Activated CD4-positive, alpha-beta memory T cell treated with anti-CD3 and anti-CD28 coated beads for 36 hours (primary cell): ENCODE measurements at regions not wholly inside any gene's neighbourhood (a gene's known extent, or its start where the extent isn't known, plus 50 kb on each side); places are given as distances from the start of the nearest gene placed in this dataset.

Source experiments
- CTCF ChIA-PET: fragments of 350-600 bp; sonication (Branson Sonifier 250); formaldehyde crosslinking; loops from one replicate; lab custom pipeline; 2021; ENCODE audit warnings: antibody characterized with exemption, inconsistent platforms; lab: Charles Lee
- POLR2A ChIA-PET: fragments of 350-600 bp; sonication (Branson Sonifier 250); formaldehyde crosslinking; loops from one replicate; lab custom pipeline; 2021; ENCODE audit warnings: antibody characterized with exemption; lab: Charles Lee
- DNase-seq: peaks from one replicate; pipeline ENCODE4 v3.0.0-alpha.2; 2020
- H3K27ac Mint-ChIP-seq: one replicate; pipeline ENCODE4 v1.8.0; 2021; ENCODE audit warnings: mixed read lengths
- H3K27me3 Mint-ChIP-seq: one replicate; pipeline ENCODE4 v1.8.0; 2021; ENCODE audit warnings: mixed read lengths
- H3K36me3 Mint-ChIP-seq: one replicate; pipeline ENCODE4 v1.8.0; 2021; ENCODE audit warnings: mixed read lengths
- H3K4me1 Mint-ChIP-seq: one replicate; pipeline ENCODE4 v1.8.0; 2021; ENCODE audit warnings: low read depth, mixed read lengths
- H3K4me3 Mint-ChIP-seq: one replicate; pipeline ENCODE4 v1.8.0; 2021; ENCODE audit warnings: mild to moderate bottlenecking, mixed read lengths
- H3K9me3 Mint-ChIP-seq: one replicate; pipeline ENCODE4 v1.8.0; 2021; ENCODE audit warnings: mixed read lengths
- intact Hi-C: fragments of 100-400 bp; cut with micrococcal nuclease; formaldehyde crosslinking; loops from one replicate; pipeline ENCODE4 v1.15.1; 2023

DNA sequence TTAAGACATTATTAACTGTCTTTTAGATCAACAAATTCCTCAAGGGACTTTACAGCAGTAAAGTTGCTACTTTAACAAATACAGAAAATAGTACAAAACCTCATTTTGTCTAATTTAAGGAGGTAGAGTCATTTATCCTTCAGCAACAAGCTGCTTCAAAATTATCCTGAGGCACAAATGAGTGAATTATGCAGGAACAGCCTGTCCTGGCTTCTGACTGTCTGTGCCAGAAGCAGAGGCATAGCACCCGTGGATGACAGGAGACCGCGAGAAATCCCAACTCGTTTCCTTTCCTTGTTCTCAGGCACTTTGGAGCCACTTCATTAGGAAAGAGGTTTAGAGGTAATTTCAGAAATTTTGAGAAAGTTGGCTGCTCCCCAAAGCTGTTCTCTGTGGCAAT lies 549.2 kb upstream of the BTBD3 start:
- Mint-ChIP-seq H3K36me3 (no peaks in the 10 kb centered on the region), H3K4me3 (no peak overlapping the region), H3K27ac (no peak overlapping the region), H3K9me3 (no peaks in the 10 kb centered on the region), H3K27me3 (no peaks in the 10 kb centered on the region), H3K4me1 (no peaks in the 10 kb centered on the region)
- POLR2A ChIA-PET: no interaction called here
- CTCF ChIA-PET: no interaction called here
- DNase-seq: no peak
- intact Hi-C loops: no loop called here

DNA sequence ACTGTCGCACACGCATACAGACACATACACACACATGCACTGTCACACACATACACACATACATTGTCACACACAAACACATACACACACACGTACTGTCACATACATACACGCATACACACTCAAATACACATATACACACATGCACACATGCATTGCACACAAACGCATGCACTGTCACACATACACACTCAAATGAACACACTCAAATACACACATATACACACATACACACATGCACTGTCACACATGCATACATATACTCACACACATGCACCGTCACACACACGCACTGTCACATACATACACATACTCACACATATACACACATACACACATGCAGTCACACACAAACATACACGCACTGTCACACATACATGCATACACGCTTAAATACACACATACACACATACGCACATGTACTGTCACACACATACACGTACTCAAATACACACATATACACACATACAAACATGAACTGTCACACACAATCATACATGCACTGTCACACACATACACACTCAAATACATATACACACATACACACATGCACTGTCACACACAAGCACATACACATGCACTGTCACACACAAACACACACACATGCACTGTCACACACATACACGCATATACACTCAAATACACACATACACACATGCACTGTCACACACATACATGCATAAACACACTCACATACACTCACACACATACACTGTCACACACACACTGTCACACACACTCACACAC lies 548.6 kb upstream of the BTBD3 start:
- POLR2A ChIA-PET: no interaction called here
- DNase-seq: no peak
- Mint-ChIP-seq H3K9me3 (no peaks in the 10 kb centered on the region), H3K36me3 (no peaks in the 10 kb centered on the region), H3K27me3 (no peaks in the 10 kb centered on the region), H3K4me1 (no peaks in the 10 kb centered on the region), H3K4me3 (no peak overlapping the region), H3K27ac (no peak overlapping the region)
- CTCF ChIA-PET: no interaction called here
- intact Hi-C loops: no loop called here

DNA sequence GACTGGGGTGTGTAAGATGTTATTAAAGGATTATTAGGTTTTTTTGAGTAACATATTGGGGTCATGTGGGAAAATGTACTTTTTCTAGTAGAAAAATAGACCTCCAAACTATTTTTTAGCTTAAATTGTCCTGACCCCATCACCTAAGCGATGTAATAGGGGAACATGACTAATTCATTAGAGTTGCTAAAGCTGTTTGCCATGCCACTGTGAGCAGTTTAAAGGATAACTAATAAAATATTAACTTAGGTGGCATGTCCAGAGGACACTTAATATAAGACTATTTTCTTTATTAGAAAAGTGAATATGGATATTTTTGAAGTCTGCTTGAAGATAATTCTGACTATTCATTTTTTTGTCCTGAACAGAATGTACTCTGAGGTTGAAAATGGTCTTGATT lies 545.9 kb upstream of the BTBD3 start:
- POLR2A ChIA-PET: no interaction called here
- CTCF ChIA-PET: no interaction called here
- Mint-ChIP-seq H3K4me1 (no peaks in the 10 kb centered on the region), H3K27me3 (no peaks in the 10 kb centered on the region), H3K4me3 (no peak overlapping the region), H3K27ac (no peak overlapping the region), H3K36me3 (no peaks in the 10 kb centered on the region), H3K9me3 (peaks cover 2% of the 10 kb centered on the region)
- intact Hi-C loops: no loop called here
- no peak for DNase-seq

DNA sequence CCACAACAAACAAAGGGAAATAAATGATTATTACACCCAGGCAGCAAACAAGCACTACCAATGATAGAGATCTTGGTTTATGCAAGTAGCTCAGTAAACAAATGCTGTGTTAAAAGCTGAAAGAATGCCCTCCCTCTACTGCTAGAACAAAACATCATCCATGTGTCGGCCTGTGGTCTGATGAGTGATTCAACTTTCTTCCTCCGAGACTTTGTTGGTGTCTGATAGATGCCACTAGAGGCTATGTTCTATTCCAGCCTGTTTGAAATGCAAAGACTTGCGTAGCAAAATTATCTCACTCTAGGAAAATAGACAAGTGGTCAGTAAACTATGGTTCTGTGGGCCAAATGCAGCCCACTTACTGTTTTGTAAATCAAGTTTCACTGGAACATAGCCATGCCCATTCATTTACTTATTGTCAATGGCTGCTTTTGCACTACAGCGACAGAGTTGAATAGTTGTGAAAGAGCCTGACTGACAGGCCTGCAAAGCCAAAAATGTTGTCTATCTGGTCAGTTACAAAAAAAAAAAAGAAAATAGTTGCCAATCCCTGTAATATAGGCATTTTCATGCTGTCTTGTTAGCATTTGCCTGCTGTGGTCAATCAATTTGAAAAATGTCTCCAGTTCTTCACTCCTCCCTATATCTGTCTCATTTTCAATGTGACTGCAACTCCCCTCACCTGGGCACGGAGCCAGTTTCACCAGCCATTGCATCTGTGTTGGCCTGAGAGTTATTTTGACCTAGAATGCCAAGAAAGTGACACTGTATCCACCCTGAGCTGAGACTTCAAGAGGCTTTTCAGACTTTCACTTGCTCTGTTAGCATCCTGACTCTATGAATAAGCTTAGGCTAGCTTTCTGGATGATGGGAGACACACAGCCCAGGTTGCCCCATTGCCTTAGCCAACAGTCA lies 544.6 kb upstream of the BTBD3 start:
- CTCF ChIA-PET: no interaction called here
- no peaks in the 10 kb centered on the region for H3K36me3 Mint-ChIP-seq
- no peak overlapping the region for H3K4me3 Mint-ChIP-seq
- H3K9me3 Mint-ChIP-seq: peaks cover 2% of the 10 kb centered on the region
- no peaks in the 10 kb centered on the region for H3K27me3 Mint-ChIP-seq
- DNase-seq: no peak
- H3K4me1 Mint-ChIP-seq: no peaks in the 10 kb centered on the region
- H3K27ac Mint-ChIP-seq: no peak overlapping the region
- intact Hi-C loops: no loop called here
- POLR2A ChIA-PET: interaction anchor here (0.6 kb wide), 1 partner anchor 46 kb away, joined by 4 read pairs; no protein-coding TSS in a partner anchor

DNA sequence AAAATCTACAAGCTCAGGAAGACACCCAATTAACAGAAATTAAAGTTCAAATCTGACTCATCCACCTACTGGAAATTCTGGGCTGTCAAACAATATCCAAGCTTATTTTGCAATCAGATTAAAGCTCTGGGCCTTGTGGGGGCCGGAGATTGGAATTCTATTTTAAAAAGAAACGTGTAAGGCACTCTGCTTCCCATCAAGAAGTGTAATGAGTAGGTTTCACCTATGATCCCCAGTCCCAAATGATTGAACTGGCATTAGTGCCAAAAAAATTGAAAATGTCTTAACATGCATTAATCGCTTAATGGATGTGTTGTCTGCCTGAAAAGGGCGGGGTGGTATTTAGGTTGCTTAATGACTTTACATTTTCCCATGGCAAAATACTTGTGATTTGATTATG lies 542.4 kb upstream of the BTBD3 start:
- DNase-seq: no peak
- no peaks in the 10 kb centered on the region for H3K27me3 Mint-ChIP-seq
- intact Hi-C loops: no loop called here
- no peak overlapping the region for H3K4me3 Mint-ChIP-seq
- no peak overlapping the region for H3K27ac Mint-ChIP-seq
- ChIA-PET POLR2A (no interaction called here), CTCF (no interaction called here)
- H3K4me1 Mint-ChIP-seq: no peaks in the 10 kb centered on the region
- peaks cover 2% of the 10 kb centered on the region for H3K9me3 Mint-ChIP-seq
- no peaks in the 10 kb centered on the region for H3K36me3 Mint-ChIP-seq

DNA sequence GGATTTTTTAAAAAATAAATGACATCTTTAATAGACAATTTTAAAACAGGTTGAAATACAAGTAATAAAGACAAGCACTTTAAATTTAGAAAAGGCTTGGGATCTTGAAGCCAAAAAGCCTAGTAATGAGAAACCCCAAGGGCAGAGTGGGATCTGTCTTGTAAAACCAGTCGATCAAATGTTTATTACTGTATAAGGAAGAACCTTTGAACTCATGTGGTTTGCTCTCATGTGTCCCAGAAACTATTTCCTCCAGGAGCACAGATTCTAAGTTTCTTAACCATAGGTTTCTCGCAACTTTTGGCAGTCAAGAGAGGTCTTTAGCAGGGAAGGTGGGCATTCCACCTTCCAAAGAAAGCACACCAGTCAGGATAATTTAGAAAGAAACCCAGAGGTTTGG lies 541.7 kb upstream of the BTBD3 start:
- peaks cover 2% of the 10 kb centered on the region for H3K9me3 Mint-ChIP-seq
- H3K4me3 Mint-ChIP-seq: no peak overlapping the region
- no peaks in the 10 kb centered on the region for H3K4me1 Mint-ChIP-seq
- no peak for DNase-seq
- no peaks in the 10 kb centered on the region for H3K27me3 Mint-ChIP-seq
- ChIA-PET POLR2A (no interaction called here), CTCF (no interaction called here)
- intact Hi-C loops: no loop called here
- H3K27ac Mint-ChIP-seq: no peak overlapping the region
- H3K36me3 Mint-ChIP-seq: no peaks in the 10 kb centered on the region

DNA sequence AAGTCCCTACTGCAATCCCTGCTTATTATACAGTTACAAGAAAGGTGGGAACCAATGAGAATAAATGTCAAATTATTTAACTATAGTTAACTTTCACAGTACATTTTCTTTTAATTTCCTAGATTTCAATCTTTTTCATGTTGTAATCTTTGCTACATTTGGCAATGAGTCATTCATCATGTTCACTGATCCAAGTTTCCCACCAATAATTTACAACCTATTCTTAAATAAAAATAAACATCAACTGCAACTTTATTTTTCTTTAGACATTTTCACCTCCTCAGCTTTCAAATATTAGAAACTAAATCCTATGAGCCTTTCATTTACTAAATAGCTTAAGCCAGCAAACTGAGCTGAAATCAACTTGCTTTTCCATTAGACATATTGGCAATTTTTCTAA lies 541.3 kb upstream of the BTBD3 start:
- Mint-ChIP-seq H3K27me3 (no peaks in the 10 kb centered on the region), H3K4me3 (no peak overlapping the region), H3K4me1 (no peaks in the 10 kb centered on the region), H3K9me3 (peaks cover 2% of the 10 kb centered on the region), H3K36me3 (no peaks in the 10 kb centered on the region), H3K27ac (no peak overlapping the region)
- intact Hi-C loops: no loop called here
- CTCF ChIA-PET: no interaction called here
- no peak for DNase-seq
- POLR2A ChIA-PET: no interaction called here

DNA sequence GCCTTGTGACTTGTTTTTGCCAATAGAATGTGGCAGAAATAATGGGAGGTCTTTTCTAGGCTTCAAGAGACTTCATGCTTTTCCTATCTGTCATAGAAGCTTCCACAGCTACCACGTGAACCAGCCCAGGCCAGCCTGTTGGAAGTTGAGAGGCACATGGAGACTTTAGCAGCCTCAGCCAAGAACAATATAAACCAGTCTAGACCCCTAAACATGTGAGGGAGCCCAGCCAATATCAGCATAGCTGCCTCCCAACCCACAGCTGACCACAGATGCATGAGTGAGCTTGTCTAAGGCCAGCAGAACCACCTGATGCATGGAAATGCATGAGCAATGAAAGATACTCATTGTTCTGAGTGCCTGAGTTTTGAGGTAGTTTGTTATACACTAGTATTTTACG lies 540.7 kb upstream of the BTBD3 start:
- no peaks in the 10 kb centered on the region for H3K36me3 Mint-ChIP-seq
- no peaks in the 10 kb centered on the region for H3K4me1 Mint-ChIP-seq
- DNase-seq: no peak
- POLR2A ChIA-PET: no interaction called here
- H3K27me3 Mint-ChIP-seq: no peaks in the 10 kb centered on the region
- intact Hi-C loops: no loop called here
- H3K4me3 Mint-ChIP-seq: no peak overlapping the region
- H3K27ac Mint-ChIP-seq: no peak overlapping the region
- CTCF ChIA-PET: no interaction called here
- peaks cover 6% of the 10 kb centered on the region for H3K9me3 Mint-ChIP-seq

DNA sequence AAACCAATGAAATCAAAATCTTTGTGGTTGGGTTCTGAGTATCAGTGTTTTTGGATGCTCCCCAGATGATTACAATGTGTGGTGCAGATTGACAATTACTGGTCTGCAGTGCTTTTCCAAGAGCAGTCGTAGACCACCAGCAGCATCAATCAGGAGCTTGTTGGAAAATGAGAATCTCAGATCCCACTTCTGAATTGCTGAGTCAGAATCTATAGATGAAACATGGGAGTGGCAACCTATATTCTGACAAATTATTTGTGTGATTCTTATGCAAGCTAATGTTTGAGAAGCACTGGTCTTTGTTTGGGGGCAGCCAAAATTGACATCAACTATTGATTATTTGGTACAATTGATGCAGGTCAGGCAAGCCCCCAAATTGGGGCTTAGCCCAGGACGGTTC lies 539.9 kb upstream of the BTBD3 start:
- no peaks in the 10 kb centered on the region for H3K36me3 Mint-ChIP-seq
- no peaks in the 10 kb centered on the region for H3K27me3 Mint-ChIP-seq
- no peak for DNase-seq
- ChIA-PET CTCF (no interaction called here), POLR2A (no interaction called here)
- no peaks in the 10 kb centered on the region for H3K4me1 Mint-ChIP-seq
- H3K4me3 Mint-ChIP-seq: no peak overlapping the region
- intact Hi-C loops: no loop called here
- H3K27ac Mint-ChIP-seq: no peak overlapping the region
- H3K9me3 Mint-ChIP-seq: peaks cover 12% of the 10 kb centered on the region

DNA sequence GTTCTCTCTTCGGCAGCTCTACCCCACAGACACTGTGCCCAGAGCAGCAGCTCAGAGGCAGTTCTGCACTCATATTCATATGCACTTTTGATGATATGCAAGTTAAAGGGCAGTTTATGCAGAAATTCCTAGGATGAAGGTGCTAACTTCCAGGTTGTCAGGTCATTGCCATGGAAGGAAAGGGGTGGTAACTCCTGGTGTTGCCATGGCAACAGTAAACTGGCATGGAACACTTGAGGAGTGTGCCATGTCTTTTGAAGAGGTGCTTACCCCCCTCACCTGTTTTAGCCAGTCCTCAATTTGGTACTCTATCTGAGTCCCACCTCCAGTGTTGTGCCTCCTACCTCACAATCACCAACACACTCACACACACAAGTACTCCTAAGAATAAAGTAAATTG lies 539.4 kb upstream of the BTBD3 start:
- DNase-seq: no peak
- intact Hi-C loops: no loop called here
- Mint-ChIP-seq H3K27me3 (no peaks in the 10 kb centered on the region), H3K9me3 (peaks cover 12% of the 10 kb centered on the region), H3K4me1 (no peaks in the 10 kb centered on the region), H3K4me3 (no peak overlapping the region), H3K27ac (no peak overlapping the region), H3K36me3 (no peaks in the 10 kb centered on the region)
- ChIA-PET CTCF (no interaction called here), POLR2A (no interaction called here)

DNA sequence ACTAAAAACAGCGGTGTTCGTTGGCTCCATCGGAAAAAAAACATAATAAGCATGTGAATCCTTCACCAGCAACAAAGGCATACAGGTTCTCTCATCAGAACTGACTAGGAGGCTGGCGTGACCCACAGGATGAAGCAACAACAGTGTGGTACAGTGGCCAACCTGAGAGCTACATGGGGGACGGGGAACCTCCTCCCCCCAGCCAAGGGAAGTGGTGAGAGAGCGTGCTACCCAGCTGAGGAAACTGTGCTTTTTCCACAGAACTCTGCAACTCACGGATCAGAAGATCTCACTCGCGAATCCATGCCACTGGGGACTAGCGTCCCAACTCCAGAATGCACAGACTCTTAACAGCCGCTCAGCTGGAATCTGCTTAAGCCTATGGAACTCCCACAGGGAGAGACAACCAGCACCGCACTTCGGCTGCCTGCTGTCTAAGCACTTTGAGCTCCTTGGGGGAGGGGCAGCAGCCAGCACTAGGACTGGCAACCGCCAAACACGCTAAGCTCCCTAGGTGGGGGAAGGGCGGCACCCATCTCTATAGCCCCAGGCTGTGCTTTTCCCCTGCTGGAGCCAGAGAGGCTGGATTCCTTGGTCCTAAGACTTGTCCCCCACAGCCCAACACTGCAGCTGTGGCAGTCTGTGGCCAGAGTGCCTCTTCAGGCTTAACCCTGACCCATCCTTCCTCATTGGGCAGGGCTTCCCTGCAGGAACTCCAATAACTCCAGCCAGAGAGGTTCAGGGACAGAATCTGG lies 538.3 kb upstream of the BTBD3 start:
- Mint-ChIP-seq H3K27ac (no peak overlapping the region), H3K4me3 (no peak overlapping the region), H3K4me1 (no peaks in the 10 kb centered on the region), H3K9me3 (peaks cover 14% of the 10 kb centered on the region), H3K27me3 (no peaks in the 10 kb centered on the region), H3K36me3 (no peaks in the 10 kb centered on the region)
- ChIA-PET POLR2A (no interaction called here), CTCF (no interaction called here)
- no peak for DNase-seq
- intact Hi-C loops: no loop called here

DNA sequence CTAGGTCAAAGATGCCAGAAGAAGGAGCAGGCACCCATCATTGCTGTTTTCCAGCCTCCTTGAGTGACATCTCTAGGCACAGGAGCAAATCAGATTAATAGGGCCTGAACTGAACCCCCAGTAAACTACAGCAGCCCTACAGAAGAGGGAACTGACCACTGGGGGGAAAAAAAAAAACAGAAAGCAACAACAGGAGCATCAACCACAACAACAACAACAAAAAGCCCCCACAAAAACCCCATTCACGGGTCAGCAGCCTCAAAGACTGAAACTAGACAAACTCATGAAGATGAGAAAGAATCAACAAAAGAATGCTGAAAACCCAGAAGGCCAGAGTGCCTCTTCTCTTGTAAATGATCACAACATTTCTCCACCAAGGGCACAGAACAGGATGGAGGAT lies 537.4 kb upstream of the BTBD3 start:
- H3K27ac Mint-ChIP-seq: no peak overlapping the region
- H3K9me3 Mint-ChIP-seq: peaks cover 17% of the 10 kb centered on the region
- ChIA-PET POLR2A (no interaction called here), CTCF (no interaction called here)
- DNase-seq: no peak
- no peaks in the 10 kb centered on the region for H3K36me3 Mint-ChIP-seq
- no peaks in the 10 kb centered on the region for H3K27me3 Mint-ChIP-seq
- intact Hi-C loops: no loop called here
- H3K4me3 Mint-ChIP-seq: no peak overlapping the region
- no peaks in the 10 kb centered on the region for H3K4me1 Mint-ChIP-seq
